Uterus (tissue), 3 donors: ENCODE measurements at regions not wholly inside any gene's neighbourhood (a gene's known extent, or its start where the extent isn't known, plus 50 kb on each side); places are given as distances from the start of the nearest gene placed in this dataset.

Source experiments
- DNase-seq, 2 donors: peaks; one replicate each; pipeline ENCODE4 v3.0.0-alpha.2; 2019 to 2020
- H3K27ac ChIP-seq, 2 donors: fragments of 200-600 bp; sonication (generic); 1 replicate in 1 of 2; 2 replicates in 1 of 2; pipeline ENCODE4 v1.5.1; 2016 to 2018
- H3K27me3 ChIP-seq, 2 donors: fragments of 200-600 bp; sonication (generic); one replicate each; pipeline ENCODE4 v1.5.1; 2018 to 2019; ENCODE audit warnings: control low read depth in 1 of 2
- H3K36me3 ChIP-seq, 2 donors: fragments of 200-600 bp; sonication (generic); one replicate each; pipeline ENCODE4 v1.5.1; 2019; ENCODE audit warnings: control low read depth in 1 of 2
- H3K4me1 ChIP-seq, 2 donors: fragments of 200-600 bp; sonication (generic); one replicate each; pipeline ENCODE4 v1.5.1; 2018 to 2019; ENCODE audit warnings: control low read depth in 1 of 2
- H3K4me3 ChIP-seq, 2 donors: fragments of 200-600 bp; sonication (generic); 1 replicate in 1 of 2; 2 replicates in 1 of 2; pipeline ENCODE4 v1.5.1; 2018 to 2019; ENCODE audit warnings: mild to moderate bottlenecking in 1 of 2
- H3K9me3 ChIP-seq, 2 donors: fragments of 200-600 bp; sonication (generic); one replicate each; pipeline ENCODE4 v1.5.1; 2019; ENCODE audit warnings: control low read depth in 1 of 2
- CTCF ChIP-seq, 4 experiments: fragments of 200-600 bp in 2 of 4; fragments of 450-650 bp in 2 of 4; sonication (generic) in 2 of 4; IDR thresholded peaks; one replicate each; pipeline ENCODE4 v1.5.1; 2016 to 2019; ENCODE audit warnings: antibody characterized with exemption in 4 of 4, mild to moderate bottlenecking in 2 of 4, moderate library complexity in 1 of 4
- POLR2A ChIP-seq, 2 donors: fragments of 450-650 bp; IDR thresholded peaks; one replicate each; pipeline ENCODE4 v1.6.1; 2016; ENCODE audit warnings: antibody characterized with exemption in 2 of 2, mild to moderate bottlenecking in 1 of 2, moderate library complexity in 1 of 2
- intact Hi-C: fragments of 100-400 bp; cut with DNase I; formaldehyde crosslinking; loops from one replicate; pipeline ENCODE4 v1.15.1; 2023; ENCODE audit warnings: low total_unique reads
- donor health status: DM: yes; HTN: yes; CAD: no.

GRCh38 chr10:101284744-101285463, 55.6 kb upstream of the LBX1 start:
- Histone ChIP-seq H3K27ac (no peak overlapping the region), H3K27me3 (peaks cover 6 to 9% of the 10 kb centered on the region in 2 donors), H3K9me3 (no peaks in the 10 kb centered on the region), H3K36me3 (no peaks in the 10 kb centered on the region), H3K4me1 (no peaks in the 10 kb centered on the region), H3K4me3 (no peak overlapping the region)
- intact Hi-C loops, result no loop called here
- TF ChIP-seq CTCF (IDR thresholded peaks at IDR 0.05) (no peak), POLR2A (IDR thresholded peaks at IDR 0.05) (no peak)
- no peak for DNase-seq

DNA sequence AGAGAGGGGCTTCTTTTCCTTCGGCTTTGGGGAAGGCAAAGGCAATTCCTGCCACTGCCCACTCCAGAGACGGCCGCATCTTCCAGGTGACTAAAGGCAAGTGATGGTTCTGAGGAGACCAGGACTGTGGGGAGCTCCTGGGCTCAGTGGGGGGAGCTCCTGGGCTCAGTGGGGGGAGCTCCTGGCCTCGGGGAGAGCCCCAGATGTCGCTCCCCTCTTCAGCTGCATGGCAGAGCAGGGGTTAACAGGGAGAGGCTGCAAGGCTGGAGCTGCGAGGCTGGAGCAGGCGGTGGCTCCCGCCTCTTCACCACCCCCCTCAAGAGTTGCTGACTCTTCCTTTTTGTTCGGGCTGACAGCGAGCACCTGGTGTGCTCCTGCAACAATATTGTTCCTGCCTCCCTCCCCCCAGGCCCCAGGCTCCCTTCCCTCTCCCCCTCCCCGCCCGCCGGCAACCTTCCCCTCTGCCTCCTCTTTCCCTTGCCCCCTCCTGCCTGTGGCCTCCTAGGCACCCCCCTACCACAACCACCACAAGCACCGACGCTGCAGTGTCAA, 56.3 kb upstream of the LBX1 start:
- peaks cover 6 to 10% of the 10 kb centered on the region in 2 donors for H3K27me3 ChIP-seq
- H3K36me3 ChIP-seq, result no peaks in the 10 kb centered on the region
- H3K9me3 ChIP-seq, result no peaks in the 10 kb centered on the region

DNA sequence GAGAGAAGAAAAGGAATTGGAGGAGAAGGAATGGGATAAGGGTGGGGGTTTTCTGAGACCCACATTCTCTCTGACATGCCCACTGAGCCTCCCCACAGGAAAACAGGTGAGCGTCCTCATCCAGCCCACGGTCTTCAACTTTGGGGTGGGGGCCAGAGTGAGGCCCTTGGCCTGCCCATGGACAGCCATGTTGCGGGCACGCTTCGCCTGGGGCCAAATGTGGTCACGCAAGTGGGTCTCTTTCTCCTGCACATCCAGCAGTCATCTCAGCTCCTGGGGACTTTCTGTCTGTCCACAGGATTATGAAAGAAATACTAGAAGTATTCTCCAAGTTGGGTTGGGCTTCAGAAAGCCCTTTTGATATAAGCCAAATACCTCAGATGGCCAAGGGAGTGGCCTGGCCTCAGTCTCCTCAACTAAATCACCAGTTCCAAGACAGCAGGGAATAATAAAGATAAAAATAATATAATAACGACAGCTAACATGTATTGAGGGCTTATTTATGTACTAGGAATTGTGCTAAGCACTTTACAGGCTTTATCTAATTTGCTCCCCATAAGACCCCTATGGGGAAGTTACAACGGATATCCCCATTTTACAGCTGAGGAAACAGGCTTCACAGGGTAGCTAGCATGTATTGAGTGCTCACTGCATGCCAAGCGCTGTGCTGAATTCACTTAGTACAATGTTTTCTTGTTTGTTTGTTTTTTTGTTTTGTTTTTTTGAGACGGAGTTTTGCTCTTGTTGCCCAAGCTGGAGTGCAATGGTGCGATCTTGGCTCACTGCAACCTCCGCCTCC, 57.2 kb upstream of the LBX1 start:
- Histone ChIP-seq H3K4me1 (peaks cover 0 to 3% of the 10 kb centered on the region in 2 donors), H3K27me3 (peaks cover 6 to 14% of the 10 kb centered on the region in 2 donors), H3K27ac (no peak overlapping the region), H3K9me3 (no peaks in the 10 kb centered on the region), H3K4me3 (no peak overlapping the region), H3K36me3 (no peaks in the 10 kb centered on the region)
- no peak for TF ChIP-seq POLR2A (IDR thresholded peaks at IDR 0.05)
- no peak for TF ChIP-seq CTCF (IDR thresholded peaks at IDR 0.05)
- DNase-seq, result no peak
- intact Hi-C loops, result no loop called here

More for the DNA sequence above, 56.3 kb upstream of the LBX1 start:
- intact Hi-C loops, result no loop called here
- no peaks in the 10 kb centered on the region for H3K4me1 ChIP-seq
- TF ChIP-seq CTCF (IDR thresholded peaks at IDR 0.05), result no peak
- TF ChIP-seq POLR2A (IDR thresholded peaks at IDR 0.05), result no peak
- H3K27ac ChIP-seq, result no peak overlapping the region
- H3K4me3 ChIP-seq, result no peak overlapping the region
- DNase-seq, result no peak

DNA sequence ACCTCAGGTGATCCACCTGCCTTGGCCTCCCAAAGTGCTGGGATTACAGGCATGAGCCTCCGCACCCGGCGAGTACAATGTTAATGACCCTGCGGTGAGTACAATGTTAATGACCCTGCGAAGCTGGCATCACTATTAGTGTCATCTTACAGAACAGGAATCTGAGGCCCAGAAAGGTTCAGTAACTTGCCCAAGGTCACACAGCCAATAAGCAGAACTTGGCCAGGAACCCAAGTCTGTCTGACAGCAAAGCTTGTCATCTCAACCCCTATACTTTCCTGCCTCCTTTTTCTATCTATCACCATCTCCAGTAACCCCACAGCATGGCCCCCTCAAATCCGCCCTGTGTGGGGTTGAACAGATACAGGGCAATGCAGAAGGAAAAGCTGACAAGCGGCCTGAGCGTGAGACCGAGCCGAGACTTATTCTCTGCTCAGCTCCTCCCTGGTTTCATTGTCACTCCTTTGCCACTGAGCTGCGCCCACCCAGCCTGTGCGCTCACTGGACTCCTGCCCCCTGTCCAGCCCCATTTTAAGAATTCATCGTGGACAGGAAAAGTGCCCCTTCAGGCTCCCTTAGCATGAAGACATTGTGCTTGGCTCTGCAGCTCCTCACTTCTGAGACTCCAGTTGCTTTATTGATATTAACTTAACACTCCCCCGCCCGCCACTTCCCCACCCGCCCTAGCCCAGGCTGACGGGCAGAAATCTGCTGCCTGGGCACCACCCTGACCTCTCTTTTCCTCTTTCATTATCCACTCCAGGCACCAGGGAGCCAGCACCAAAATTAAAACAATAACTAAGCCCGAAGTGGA, 58.1 kb upstream of the LBX1 start:
- Histone ChIP-seq H3K9me3 (no peaks in the 10 kb centered on the region), H3K27ac (no peak overlapping the region), H3K4me1 (peaks cover 0 to 6% of the 10 kb centered on the region in 2 donors), H3K36me3 (no peaks in the 10 kb centered on the region), H3K4me3 (no peak overlapping the region), H3K27me3 (peaks cover 12 to 14% of the 10 kb centered on the region in 2 donors)
- intact Hi-C loops, result no loop called here
- no peak for DNase-seq
- TF ChIP-seq CTCF (IDR thresholded peaks at IDR 0.05) (no peak), POLR2A (IDR thresholded peaks at IDR 0.05) (no peak)
